PC-9 (cell line): ENCODE measurements at regions not wholly inside any gene's neighbourhood (a gene's known extent, or its start where the extent isn't known, plus 50 kb on each side); places are given as distances from the start of the nearest gene placed in this dataset.

Source experiments
- BruUV-seq: library from RNA; stranded (reverse); fragments of 400-500 nt; replicated peaks from 2 replicates; lab custom pipeline; 2021; lab: Mats Ljungman, UMichigan
- CTCF ChIA-PET: fragments of 300-600 bp; sonication (Branson Sonifier 250); formaldehyde crosslinking; loops from one replicate; lab custom pipeline; 2022; ENCODE audit warnings: antibody characterized with exemption; lab: Charles Lee
- POLR2A ChIA-PET: fragments of 300-600 bp; sonication (Branson Sonifier 250); formaldehyde crosslinking; loops from one replicate; lab custom pipeline; 2022; ENCODE audit warnings: antibody characterized with exemption; ENCODE audit not compliant: unreplicated experiment; lab: Charles Lee
- DNase-seq, 2 experiments: peaks; one replicate each; pipeline versions ENCODE4 v3.0.0 to v3.0.0-alpha.2; 2015 to 2022; ENCODE audit warnings: mixed read lengths in 1 of 2
- H2AFZ ChIP-seq: fragments of 200-600 bp; sonication (generic); 2 replicates; pipeline ENCODE4 v1.8.1; 2017; ENCODE audit warnings: antibody characterized with exemption
- H3F3A ChIP-seq: fragments of 200-600 bp; sonication (generic); 2 replicates; pipeline ENCODE4 v1.8.1; 2017; ENCODE audit warnings: antibody characterized with exemption, mild to moderate bottlenecking, low read depth; ENCODE audit not compliant: insufficient read depth
- H3K27ac ChIP-seq: fragments of 200-600 bp; sonication (generic); 2 replicates; pipeline ENCODE4 v1.6.1; 2016; ENCODE audit warnings: mixed run types
- H3K27me3 ChIP-seq: fragments of 200-600 bp; sonication (generic); 2 replicates; pipeline ENCODE4 v1.6.1; 2016; ENCODE audit warnings: low read depth, mixed run types; ENCODE audit not compliant: insufficient read depth
- H3K36me3 ChIP-seq: fragments of 200-600 bp; sonication (generic); 2 replicates; pipeline ENCODE4 v1.6.1; 2016; ENCODE audit warnings: low read depth, mixed run types
- H3K4me1 ChIP-seq: fragments of 200-600 bp; sonication (generic); replicated peaks from 2 replicates; pipeline ENCODE4 v1.6.1; 2016; ENCODE audit warnings: mixed run types; ENCODE audit not compliant: insufficient read depth
- H3K4me2 ChIP-seq: fragments of 200-600 bp; sonication (generic); 2 replicates; pipeline ENCODE4 v1.6.1; 2017; ENCODE audit warnings: mixed run types
- H3K4me3 ChIP-seq: fragments of 200-600 bp; sonication (generic); 2 replicates; pipeline ENCODE4 v1.6.1; 2016; ENCODE audit warnings: mixed run types
- H3K79me2 ChIP-seq: fragments of 200-600 bp; sonication (generic); 2 replicates; pipeline ENCODE4 v1.6.1; 2017; ENCODE audit warnings: low read depth, mixed run types
- H3K9me2 ChIP-seq: fragments of 200-600 bp; sonication (generic); 2 replicates; pipeline ENCODE4 v1.8.1; 2017; ENCODE audit warnings: mild to moderate bottlenecking; ENCODE audit not compliant: insufficient read depth
- H3K9me3 ChIP-seq: fragments of 200-600 bp; sonication (generic); 2 replicates; pipeline ENCODE4 v1.8.1; 2016; ENCODE audit warnings: low read depth; ENCODE audit not compliant: insufficient read depth
- H4K20me1 ChIP-seq: fragments of 200-600 bp; sonication (generic); 2 replicates; pipeline ENCODE4 v1.8.1; 2017; ENCODE audit not compliant: insufficient read depth
- EZH2 ChIP-seq: fragments of 200-600 bp; sonication (generic); IDR thresholded peaks from 2 replicates; pipeline ENCODE4 v1.8.0; 2017; ENCODE audit warnings: antibody characterized with exemption, low read depth
- intact Hi-C: fragments of 100-400 bp; cut with micrococcal nuclease; formaldehyde crosslinking; loops from one replicate; pipeline ENCODE4 v1.10.0; 2022; ENCODE audit not compliant: unreplicated experiment
- TF ChIP-seq, protein P1 (sequence below): fragments of 200-600 bp; sonication (generic); conservative IDR thresholded peaks from 2 replicates; pipeline ENCODE4 v1.6.1; 2017; ENCODE audit warnings: mixed run types, antibody characterized with exemption, mild to moderate bottlenecking, moderate library complexity

DNA sequence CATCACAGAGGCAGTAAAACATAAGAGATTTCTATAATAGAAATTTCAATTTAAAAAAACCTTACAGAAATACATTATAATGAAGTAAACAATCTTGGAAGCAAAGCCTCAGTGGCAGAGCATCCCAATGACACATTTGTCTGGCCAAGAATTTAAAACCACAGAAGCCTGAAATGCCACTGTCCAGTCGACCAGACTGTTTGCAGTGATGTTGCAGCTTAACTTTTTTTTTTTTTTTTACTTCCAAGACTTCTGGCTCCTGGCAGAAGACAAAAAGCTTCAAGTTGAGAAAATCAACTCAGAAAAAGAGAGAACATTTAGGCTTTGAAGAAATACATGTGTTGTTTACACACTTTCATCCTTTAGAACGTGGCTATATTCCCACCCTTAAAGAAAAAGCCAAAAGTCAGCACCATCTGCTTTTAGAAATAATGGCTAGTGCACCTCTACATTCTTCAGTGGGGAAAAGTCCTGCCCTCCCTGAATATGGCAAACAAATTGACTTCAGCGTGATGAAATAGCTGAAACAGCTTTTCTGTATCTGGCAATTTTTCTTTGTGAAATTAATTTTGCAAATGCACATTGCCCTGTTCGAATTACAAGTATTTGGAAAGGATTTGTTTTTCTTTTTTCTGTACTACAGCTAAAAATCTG lies 205.5 kb upstream of the MON1B start:
- H3K4me2 ChIP-seq, result no peak overlapping the region
- POLR2A ChIA-PET, result no interaction called here

DNA sequence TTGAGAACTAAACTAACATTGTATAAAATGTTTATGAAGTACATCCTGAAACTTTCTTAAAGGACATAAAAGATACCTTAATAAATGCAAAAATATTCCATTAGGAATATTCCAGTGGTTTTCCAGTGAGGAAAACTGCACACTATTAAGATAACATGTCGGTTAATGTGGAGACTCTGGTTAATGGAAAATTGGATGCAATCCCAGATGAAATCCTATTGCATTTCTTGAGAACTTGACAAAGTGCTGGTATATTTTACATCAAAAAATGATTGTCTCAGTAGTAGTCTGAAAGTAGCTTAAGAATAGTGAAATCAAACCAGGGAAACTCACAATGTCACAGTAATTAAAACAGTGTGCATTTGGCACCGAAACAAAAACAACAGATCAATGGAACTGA lies 202.5 kb upstream of the MON1B start:
- Histone ChIP-seq H3K27me3 (0 out of 2 replicates have a peak, but pooled peaks cover 10% of the 10 kb centered on the region), H3F3A (no peaks in the 10 kb centered on the region), H2AFZ (no peak overlapping the region), H3K9me3 (no peaks in the 10 kb centered on the region), H3K9me2 (no peaks in the 10 kb centered on the region), H3K4me1 (no peaks in the 10 kb centered on the region), H3K4me3 (no peak overlapping the region), H3K4me2 (no peak overlapping the region), H3K79me2 (no peaks in the 10 kb centered on the region), H3K36me3 (no peaks in the 10 kb centered on the region), H4K20me1 (no peaks in the 10 kb centered on the region), H3K27ac (no peak overlapping the region)
- intact Hi-C loops, result no loop called here
- TF ChIP-seq, protein P1, sequence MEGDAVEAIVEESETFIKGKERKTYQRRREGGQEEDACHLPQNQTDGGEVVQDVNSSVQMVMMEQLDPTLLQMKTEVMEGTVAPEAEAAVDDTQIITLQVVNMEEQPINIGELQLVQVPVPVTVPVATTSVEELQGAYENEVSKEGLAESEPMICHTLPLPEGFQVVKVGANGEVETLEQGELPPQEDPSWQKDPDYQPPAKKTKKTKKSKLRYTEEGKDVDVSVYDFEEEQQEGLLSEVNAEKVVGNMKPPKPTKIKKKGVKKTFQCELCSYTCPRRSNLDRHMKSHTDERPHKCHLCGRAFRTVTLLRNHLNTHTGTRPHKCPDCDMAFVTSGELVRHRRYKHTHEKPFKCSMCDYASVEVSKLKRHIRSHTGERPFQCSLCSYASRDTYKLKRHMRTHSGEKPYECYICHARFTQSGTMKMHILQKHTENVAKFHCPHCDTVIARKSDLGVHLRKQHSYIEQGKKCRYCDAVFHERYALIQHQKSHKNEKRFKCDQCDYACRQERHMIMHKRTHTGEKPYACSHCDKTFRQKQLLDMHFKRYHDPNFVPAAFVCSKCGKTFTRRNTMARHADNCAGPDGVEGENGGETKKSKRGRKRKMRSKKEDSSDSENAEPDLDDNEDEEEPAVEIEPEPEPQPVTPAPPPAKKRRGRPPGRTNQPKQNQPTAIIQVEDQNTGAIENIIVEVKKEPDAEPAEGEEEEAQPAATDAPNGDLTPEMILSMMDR, result no peak
- no peak for TF ChIP-seq EZH2
- ChIA-PET CTCF (no interaction called here), POLR2A (no interaction called here)
- DNase-seq, result no peak
- no TSS peak for BruUV-seq

More for the DNA sequence above, 205.5 kb upstream of the MON1B start:
- Histone ChIP-seq H3K4me1 (no peaks in the 10 kb centered on the region), H3K79me2 (no peaks in the 10 kb centered on the region), H3K4me3 (no peak overlapping the region), H3K36me3 (no peaks in the 10 kb centered on the region), H2AFZ (no peak overlapping the region), H3F3A (no peaks in the 10 kb centered on the region), H3K9me3 (no peaks in the 10 kb centered on the region), H3K27ac (no peak overlapping the region), H4K20me1 (no peaks in the 10 kb centered on the region), H3K9me2 (0 out of 2 replicates have a peak, but pooled peaks cover 3% of the 10 kb centered on the region), H3K27me3 (no peaks in the 10 kb centered on the region)
- intact Hi-C loops, result no loop called here
- BruUV-seq, result no TSS peak
- CTCF ChIA-PET, result no interaction called here
- DNase-seq, result no peak
- no peak for TF ChIP-seq EZH2
- TF ChIP-seq, protein P1, result no peak

DNA sequence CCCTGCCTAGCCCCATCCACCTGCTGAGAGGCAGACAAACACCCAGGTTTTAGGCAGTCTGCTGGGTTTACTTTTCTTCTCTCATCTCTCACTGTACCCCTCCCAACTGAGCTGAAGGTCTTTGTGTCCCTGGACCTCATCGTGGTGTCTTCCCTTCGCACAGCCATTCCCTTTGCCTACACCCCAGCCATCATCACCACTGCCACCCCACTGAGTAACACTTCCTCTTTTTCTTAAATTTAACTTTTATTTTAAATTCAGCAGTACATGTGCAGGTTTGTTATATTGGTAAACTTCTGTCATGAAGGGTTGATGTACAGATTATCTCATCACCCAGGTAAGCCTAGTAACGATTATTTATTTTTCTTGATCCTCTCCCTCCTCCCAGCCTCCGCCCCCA lies 188.3 kb upstream of the MON1B start:
- no peaks in the 10 kb centered on the region for H3F3A ChIP-seq
- ChIA-PET CTCF (no interaction called here), POLR2A (no interaction called here)
- no peak overlapping the region for H2AFZ ChIP-seq
- intact Hi-C loops, result no loop called here
- peaks cover 13% of the 10 kb centered on the region; the same call in 1 of the 2 replicates for H3K27me3 ChIP-seq
- H3K9me3 ChIP-seq, result no peaks in the 10 kb centered on the region
- TF ChIP-seq EZH2, result no peak
- TF ChIP-seq, protein P1, result no peak
- DNase-seq, result no peak
- H4K20me1 ChIP-seq, result no peaks in the 10 kb centered on the region
- no peaks in the 10 kb centered on the region for H3K4me1 ChIP-seq
- no peak overlapping the region for H3K4me2 ChIP-seq
- H3K27ac ChIP-seq, result no peak overlapping the region
- H3K9me2 ChIP-seq, result no peaks in the 10 kb centered on the region
- no peaks in the 10 kb centered on the region for H3K36me3 ChIP-seq
- no peaks in the 10 kb centered on the region for H3K79me2 ChIP-seq
- BruUV-seq, result no TSS peak
- no peak overlapping the region for H3K4me3 ChIP-seq
